H9 (cell line): ENCODE measurements at regions not wholly inside any gene's neighbourhood (a gene's known extent, or its start where the extent isn't known, plus 50 kb on each side); places are given as distances from the start of the nearest gene placed in this dataset.
"Not testable (repeated sequence)": the region's sequence is repeated elsewhere in the genome, so short reads cannot be mapped to it uniquely, and the experiment has no call there.

Experiments used
- DNase-seq: peaks from one replicate; pipeline ENCODE4 v3.0.0-alpha.2; 2017
- H2AFZ ChIP-seq: one replicate; pipeline ENCODE4 v1.6.1; 2013; ENCODE audit warnings: mild to moderate bottlenecking, low read length, control low read depth, moderate library complexity
- H2AK5ac ChIP-seq: 2 replicates; pipeline ENCODE4 v1.6.1; 2013; ENCODE audit warnings: low read length, control low read depth, mixed read lengths; ENCODE audit not compliant: insufficient read length
- H2BK120ac ChIP-seq: one replicate; pipeline ENCODE4 v1.6.1; 2013; ENCODE audit warnings: low read depth, mild to moderate bottlenecking, low read length, control low read depth, inconsistent platforms; ENCODE audit not compliant: poor library complexity, severe bottlenecking
- H2BK12ac ChIP-seq: 2 replicates; pipeline ENCODE4 v1.6.1; 2013; ENCODE audit warnings: low read length, control low read depth, mixed read lengths, low read depth; ENCODE audit not compliant: insufficient read length
- H2BK15ac ChIP-seq: 2 replicates; pipeline ENCODE4 v1.6.1; 2013; ENCODE audit warnings: low read depth, low read length, control low read depth
- H2BK20ac ChIP-seq: one replicate; pipeline ENCODE4 v1.6.1; 2013; ENCODE audit warnings: low read depth, mild to moderate bottlenecking, low read length, control low read depth, inconsistent platforms; ENCODE audit not compliant: poor library complexity, severe bottlenecking
- H2BK5ac ChIP-seq: 2 replicates; pipeline ENCODE4 v1.6.1; 2013; ENCODE audit warnings: low read length, control low read depth, mixed read lengths; ENCODE audit not compliant: insufficient read length
- H3K14ac ChIP-seq: 2 replicates; pipeline ENCODE4 v1.6.1; 2013; ENCODE audit warnings: low read length, control low read depth; ENCODE audit not compliant: insufficient read depth
- H3K18ac ChIP-seq: 2 replicates; pipeline ENCODE4 v1.6.1; 2013; ENCODE audit warnings: low read depth, mild to moderate bottlenecking, mixed read lengths, low read length, control low read depth; ENCODE audit not compliant: insufficient read length
- H3K23ac ChIP-seq: 2 replicates; pipeline ENCODE4 v1.6.1; 2013; ENCODE audit warnings: low read length, control low read depth, mixed read lengths, low read depth; ENCODE audit not compliant: insufficient read length
- H3K23me2 ChIP-seq: 2 replicates; pipeline ENCODE4 v1.6.1; 2013; ENCODE audit warnings: low read depth, mild to moderate bottlenecking, mixed read lengths, low read length, control low read depth; ENCODE audit not compliant: insufficient read length, poor library complexity, severe bottlenecking
- H3K27ac ChIP-seq: 2 replicates; pipeline ENCODE4 v1.5.1; 2013; ENCODE audit warnings: low read length, control low read depth, mixed read lengths, low read depth; ENCODE audit not compliant: insufficient read length
- H3K27me3 ChIP-seq: 2 replicates; pipeline ENCODE4 v1.6.1; 2013; ENCODE audit warnings: low read length, control low read depth, inconsistent platforms; ENCODE audit not compliant: insufficient read depth
- H3K4ac ChIP-seq: 2 replicates; pipeline ENCODE4 v1.6.1; 2013; ENCODE audit warnings: low read depth, mild to moderate bottlenecking, control low read depth, inconsistent platforms, low read length, moderate library complexity
- H3K4me1 ChIP-seq: 2 replicates; pipeline ENCODE4 v1.6.1; 2013; ENCODE audit warnings: low read length, control low read depth, inconsistent platforms; ENCODE audit not compliant: insufficient read depth
- H3K4me2 ChIP-seq: 2 replicates; pipeline ENCODE4 v1.6.1; 2013; ENCODE audit warnings: low read length, control low read depth, mixed read lengths; ENCODE audit not compliant: insufficient read length, insufficient read depth
- H3K56ac ChIP-seq: 2 replicates; pipeline ENCODE4 v1.6.1; 2013; ENCODE audit warnings: low read depth, mild to moderate bottlenecking, mixed read lengths, low read length, control low read depth; ENCODE audit not compliant: insufficient read length
- H3K79me1 ChIP-seq: 2 replicates; pipeline ENCODE4 v1.6.1; 2013; ENCODE audit warnings: low read depth, mild to moderate bottlenecking, moderate library complexity, low read length, control low read depth, inconsistent platforms; ENCODE audit not compliant: insufficient read depth, poor library complexity, severe bottlenecking
- H3K79me2 ChIP-seq: 2 replicates; pipeline ENCODE4 v1.6.1; 2013; ENCODE audit warnings: low read length, control low read depth, inconsistent platforms; ENCODE audit not compliant: insufficient read depth
- H3K9ac ChIP-seq: 2 replicates; pipeline ENCODE4 v1.6.1; 2013; ENCODE audit warnings: low read length, control low read depth, mixed read lengths; ENCODE audit not compliant: insufficient read length; ENCODE audit errors: extremely low read depth
- H3K9me3 ChIP-seq: one replicate; pipeline ENCODE4 v1.6.1; 2013; ENCODE audit warnings: low read depth, low read length, inconsistent platforms; ENCODE audit not compliant: control insufficient read depth
- H3T11ph ChIP-seq: one replicate; pipeline ENCODE4 v1.6.1; 2013; ENCODE audit warnings: mild to moderate bottlenecking, low read length, control low read depth, inconsistent platforms
- H4K20me1 ChIP-seq: one replicate; pipeline ENCODE4 v1.6.1; 2013; ENCODE audit not compliant: control insufficient read depth, insufficient read length, insufficient read depth
- H4K5ac ChIP-seq: 2 replicates; pipeline ENCODE4 v1.6.1; 2013; ENCODE audit warnings: low read depth, mild to moderate bottlenecking, mixed read lengths, low read length, control low read depth; ENCODE audit not compliant: insufficient read length
- H4K8ac ChIP-seq: replicated peaks from 2 replicates; pipeline ENCODE4 v1.6.1; 2013; ENCODE audit warnings: low read length, control low read depth, mixed read lengths, low read depth; ENCODE audit not compliant: insufficient read length
- H4K91ac ChIP-seq: 2 replicates; pipeline ENCODE4 v1.6.1; 2013; ENCODE audit warnings: low read depth, mild to moderate bottlenecking, moderate library complexity, mixed read lengths, low read length, control low read depth; ENCODE audit not compliant: insufficient read length
- H3K27ac Mint-ChIP-seq, 3 experiments: 2 replicates in 2 of 3; 3 replicates in 1 of 3; pipeline ENCODE4 v1.8.0; 2020 to 2021; ENCODE audit warnings: mixed read lengths in 3 of 3, mild to moderate bottlenecking in 1 of 3, moderate library complexity in 1 of 3
- H3K27me3 Mint-ChIP-seq: 2 replicates; pipeline ENCODE4 v1.8.0; 2021; ENCODE audit warnings: low read depth, mild to moderate bottlenecking, moderate library complexity, mixed read lengths
- H3K36me3 Mint-ChIP-seq, 3 experiments: 2 replicates in 2 of 3; 3 replicates in 1 of 3; pipeline ENCODE4 v1.8.0; 2020 to 2021; ENCODE audit warnings: low read depth in 3 of 3, mixed read lengths in 3 of 3; ENCODE audit not compliant: insufficient read depth in 1 of 3
- H3K4me1 Mint-ChIP-seq, 2 experiments: 2 replicates each; pipeline ENCODE4 v1.8.0; 2020; ENCODE audit warnings: mixed read lengths in 2 of 2
- H3K4me3 Mint-ChIP-seq, 2 experiments: 2 replicates in 1 of 2; 3 replicates in 1 of 2; pipeline ENCODE4 v1.8.0; 2020 to 2021; ENCODE audit warnings: mild to moderate bottlenecking in 2 of 2, mixed read lengths in 2 of 2, moderate library complexity in 1 of 2
- H3K9me3 Mint-ChIP-seq, 2 experiments: 2 replicates in 1 of 2; 3 replicates in 1 of 2; pipeline ENCODE4 v1.8.0; 2020; ENCODE audit warnings: mild to moderate bottlenecking in 2 of 2, mixed read lengths in 2 of 2, moderate library complexity in 1 of 2
- CTCF ChIP-seq: fragments of 200-600 bp; sonication (generic); conservative IDR thresholded peaks from 3 replicates; pipeline ENCODE4 v1.8.0; 2021; ENCODE audit warnings: antibody characterized with exemption, mild to moderate bottlenecking
- WGBS: extraction: QIAGEN DNeasy Blood & Tissue Kit; methylation state at CpG from one replicate; pipeline ENCODE4 v1.1.7; 2013; ENCODE audit warnings: missing lambda C conversion rate, low lambda C conversion rate, mixed read lengths; ENCODE audit not compliant: insufficient read length; ENCODE audit errors: extremely low coverage; 5-methylcytosine and 5-hydroxymethylcytosine counted together

GRCh38 chr17:14522795-14523387, 222.0 kb downstream of the HS3ST3B1 start:
- H3K27me3 Mint-ChIP-seq, result no peaks in the 10 kb centered on the region
- H3K4me3 Mint-ChIP-seq, result no peak overlapping the region
- Histone ChIP-seq H3K79me2 (no peaks in the 10 kb centered on the region), H3K18ac (no peak overlapping the region), H3K27me3 (no peaks in the 10 kb centered on the region), H3K27ac (no peak overlapping the region), H2AFZ (no peak overlapping the region), H4K5ac (no peak overlapping the region), H3K56ac (no peak overlapping the region), H2AK5ac (no peak overlapping the region), H3K23me2 (no peaks in the 10 kb centered on the region), H2BK15ac (no peak overlapping the region), H3K4ac (no peak overlapping the region), H2BK5ac (no peak overlapping the region), H3T11ph (no peak overlapping the region), H2BK12ac (no peak overlapping the region), H4K20me1 (no peaks in the 10 kb centered on the region), H3K9ac (no peak overlapping the region), H3K4me2 (no peak overlapping the region), H3K79me1 (no peaks in the 10 kb centered on the region), H4K8ac (no peak overlapping the region), H3K23ac (no peak overlapping the region), H3K9me3 (no peaks in the 10 kb centered on the region), H2BK120ac (no peak overlapping the region), H3K14ac (no peak overlapping the region), H2BK20ac (no peak overlapping the region), H3K4me1 (peaks cover 4% of the 10 kb centered on the region), H4K91ac (no peak overlapping the region)
- no peaks in the 10 kb centered on the region; a peak in 1 of 5 replicates for H3K9me3 Mint-ChIP-seq
- H3K4me1 Mint-ChIP-seq, result peaks cover 50 to 51% of the 10 kb centered on the region in 2 experiments
- WGBS, result no CpG with 5 or more reads among the region's 3 CpGs
- no peak for DNase-seq
- H3K27ac Mint-ChIP-seq, result peak overlapping the region; percentile 2 to 80 (median 17); a peak in 6 of 7 replicates
- TF ChIP-seq CTCF, result no peak
- peaks cover 0 to 4% (median 4%) of the 10 kb centered on the region in 3 experiments; a peak in 1 of 7 replicates for H3K36me3 Mint-ChIP-seq

GRCh38 chr17:14518919-14519318, 218.0 kb downstream of the HS3ST3B1 start:
- Mint-ChIP-seq H3K27ac (peak overlapping the region in 1 of 3 experiments; percentile 22; a peak in 1 of 7 replicates), H3K4me1 (peaks cover 18 to 25% of the 10 kb centered on the region in 2 experiments)
- H3K27ac ChIP-seq, H3K4me3 Mint-ChIP-seq, H3T11ph ChIP-seq, H3K36me3 Mint-ChIP-seq, H3K27me3 ChIP-seq, H2BK5ac ChIP-seq, H3K9me3 Mint-ChIP-seq, H3K14ac ChIP-seq, H2AK5ac ChIP-seq, H3K27me3 Mint-ChIP-seq, H4K20me1 ChIP-seq, H3K4me2 ChIP-seq, H3K23ac ChIP-seq, H2AFZ ChIP-seq, H3K9ac ChIP-seq, H4K8ac ChIP-seq, H2BK20ac ChIP-seq, H4K5ac ChIP-seq, DNase-seq, H3K23me2 ChIP-seq, H3K9me3 ChIP-seq, H2BK12ac ChIP-seq, H2BK15ac ChIP-seq, H3K79me2 ChIP-seq, H3K4ac ChIP-seq, H4K91ac ChIP-seq, H2BK120ac ChIP-seq, H3K56ac ChIP-seq, H3K18ac ChIP-seq, H3K79me1 ChIP-seq: not testable (repeated sequence)
- no CpG with 5 or more reads among the region's 3 CpGs for WGBS
- H3K4me1 ChIP-seq, result peaks cover 10% of the 10 kb centered on the region
